ENCODE measurements at regions not wholly inside any gene's neighbourhood (a gene's known extent, or its start where the extent isn't known, plus 50 kb on each side); places are given as distances from the start of the nearest gene placed in this dataset.

GRCh38 chr7:32194537-32194936 is 124.3 kb upstream of the PDE1C start:
- POLR2A ChIA-PET = no interaction called here
- Mint-ChIP-seq H3K36me3 (ENCODE audit: low read depth) (no peaks in the 10 kb centered on the region), H3K4me1 (ENCODE audit: low read depth) (no peaks in the 10 kb centered on the region), H3K4me3 (no peak overlapping the region), H3K27ac (no peak overlapping the region), H3K9me3 (peaks cover 9% of the 10 kb centered on the region), H3K27me3 (no peaks in the 10 kb centered on the region)
- intact Hi-C loops (cut with micrococcal nuclease) = no loop called here
- TF ChIP-seq CTCF (IDR thresholded peaks at IDR 0.05) = no peak
- CTCF ChIA-PET = no interaction called here
- ATAC-seq = no peak
- DNase-seq = no peak

- intact Hi-C loops (cut with micrococcal nuclease) = no loop called here
- Mint-ChIP-seq H3K27ac (no peak overlapping the region), H3K4me3 (no peak overlapping the region), H3K36me3 (ENCODE audit: low read depth) (no peaks in the 10 kb centered on the region), H3K27me3 (no peaks in the 10 kb centered on the region), H3K9me3 (peaks cover 9% of the 10 kb centered on the region), H3K4me1 (ENCODE audit: low read depth) (no peaks in the 10 kb centered on the region)
- ChIA-PET CTCF (no interaction called here), POLR2A (no interaction called here)
- DNase-seq = no peak
- ATAC-seq = no peak
- TF ChIP-seq CTCF (IDR thresholded peaks at IDR 0.05) = no peak
Measured at GRCh38 chr7:32191305-32191704, 121.1 kb upstream of the PDE1C start.

GRCh38 chr7:32179567-32179966 is 109.4 kb upstream of the PDE1C start:
- H3K36me3 Mint-ChIP-seq (ENCODE audit: low read depth) = no peaks in the 10 kb centered on the region
- H3K4me1 Mint-ChIP-seq (ENCODE audit: low read depth) = no peaks in the 10 kb centered on the region
- H3K9me3 Mint-ChIP-seq = no peaks in the 10 kb centered on the region
- intact Hi-C loops (cut with micrococcal nuclease) = no loop called here
- DNase-seq (no peak), ATAC-seq (no peak)
- H3K27ac Mint-ChIP-seq = no peak overlapping the region
- H3K4me3 Mint-ChIP-seq = no peak overlapping the region
- no peak for TF ChIP-seq CTCF (IDR thresholded peaks at IDR 0.05)
- no peaks in the 10 kb centered on the region for H3K27me3 Mint-ChIP-seq
- CTCF ChIA-PET = no interaction called here
- POLR2A ChIA-PET = no interaction called here

- Mint-ChIP-seq H3K36me3 (ENCODE audit: low read depth) (no peaks in the 10 kb centered on the region), H3K4me1 (ENCODE audit: low read depth) (no peaks in the 10 kb centered on the region), H3K27ac (no peak overlapping the region), H3K4me3 (no peak overlapping the region), H3K27me3 (no peaks in the 10 kb centered on the region), H3K9me3 (peaks cover 2% of the 10 kb centered on the region)
- DNase-seq (no peak), ATAC-seq (no peak)
- intact Hi-C loops (cut with micrococcal nuclease) = no loop called here
- CTCF ChIA-PET = no interaction called here
- POLR2A ChIA-PET = no interaction called here
- no peak for TF ChIP-seq CTCF (IDR thresholded peaks at IDR 0.05)
Measured at GRCh38 chr7:32178677-32179366, 108.6 kb upstream of the PDE1C start.

GRCh38 chr7:32177232-32177631 is 107.0 kb upstream of the PDE1C start:
- DNase-seq (no peak), ATAC-seq (no peak)
- no peak overlapping the region for H3K27ac Mint-ChIP-seq
- H3K4me3 Mint-ChIP-seq = no peak overlapping the region
- intact Hi-C loops (cut with micrococcal nuclease) = no loop called here
- no peaks in the 10 kb centered on the region for H3K27me3 Mint-ChIP-seq
- TF ChIP-seq CTCF (IDR thresholded peaks at IDR 0.05) = no peak
- no peaks in the 10 kb centered on the region for H3K36me3 Mint-ChIP-seq (ENCODE audit: low read depth)
- H3K4me1 Mint-ChIP-seq (ENCODE audit: low read depth) = no peaks in the 10 kb centered on the region
- CTCF ChIA-PET = no interaction called here
- POLR2A ChIA-PET = no interaction called here
- H3K9me3 Mint-ChIP-seq = peaks cover 3% of the 10 kb centered on the region

All from activated CD8-positive, alpha-beta T cell treated with anti-CD3 and anti-CD28 coated beads for 36 hours (primary cell).